GM12872 (cell line): ENCODE measurements at regions not wholly inside any gene's neighbourhood (a gene's known extent, or its start where the extent isn't known, plus 50 kb on each side); places are given as distances from the start of the nearest gene placed in this dataset.

Experiments used
- CTCF ChIP-seq: IDR thresholded peaks from 3 replicates; pipeline ENCODE4 v1.5.1; 2011; ENCODE audit warnings: low read depth, mild to moderate bottlenecking, low read length, moderate library complexity; ENCODE audit not compliant: insufficient read depth

- TF ChIP-seq CTCF = no peak
Measured at GRCh38 chr1:80181418-80181817, 1174.9 kb upstream of the ADGRL4 start.

DNA sequence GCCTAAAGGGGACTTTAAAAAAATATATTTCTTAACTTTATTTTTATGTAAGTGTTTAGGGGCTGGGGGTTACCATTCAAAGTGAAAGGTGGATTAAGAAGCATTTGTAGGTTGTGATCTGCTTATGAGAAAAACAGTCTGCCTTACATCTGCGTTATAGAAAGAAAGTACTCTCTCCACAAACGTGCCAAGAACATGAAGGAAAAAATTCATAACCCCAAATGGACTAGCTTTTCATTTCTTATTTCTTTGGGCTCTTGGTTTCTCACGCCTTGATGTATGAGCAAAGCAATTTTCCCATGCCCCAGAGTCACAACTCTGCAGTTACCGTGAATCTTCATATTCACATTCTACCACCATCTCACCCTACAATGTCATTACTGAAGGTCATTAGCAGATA lies 1165.1 kb upstream of the ADGRL4 start:
- no peak for TF ChIP-seq CTCF

GRCh38 chr1:80170811-80171485 lies 1164.4 kb upstream of the ADGRL4 start:
- TF ChIP-seq CTCF = no peak

DNA sequence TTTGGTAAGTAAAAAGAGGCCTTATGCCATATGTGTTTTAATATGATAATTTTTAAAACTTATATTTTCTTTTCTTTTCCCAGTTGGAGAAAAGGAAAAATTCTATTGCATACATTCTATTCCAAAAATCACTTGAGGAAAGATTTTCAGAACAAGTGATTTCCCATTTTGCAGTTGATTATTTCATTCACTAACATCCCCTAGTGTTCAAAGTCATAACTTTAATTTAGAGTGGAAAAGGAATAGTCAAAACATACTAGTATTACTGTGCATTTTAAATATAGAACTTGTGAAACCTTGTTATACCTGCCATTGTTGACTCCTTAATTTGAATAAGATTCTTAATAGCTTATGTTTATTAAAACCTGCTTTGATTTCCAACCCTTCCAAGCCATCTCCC lies 1157.6 kb upstream of the ADGRL4 start:
- no peak for TF ChIP-seq CTCF

GRCh38 chr1:80163686-80164085 lies 1157.2 kb upstream of the ADGRL4 start:
- no peak for TF ChIP-seq CTCF

GRCh38 chr1:80158771-80159170 lies 1152.2 kb upstream of the ADGRL4 start:
- TF ChIP-seq CTCF = no peak

- TF ChIP-seq CTCF = no peak
Measured at GRCh38 chr1:80158266-80158665, 1151.7 kb upstream of the ADGRL4 start.
